HG02642 (cell line): ENCODE measurements at regions not wholly inside any gene's neighbourhood (a gene's known extent, or its start where the extent isn't known, plus 50 kb on each side); places are given as distances from the start of the nearest gene placed in this dataset.
"Not testable (repeated sequence)": the region's sequence is repeated elsewhere in the genome, so short reads cannot be mapped to it uniquely, and the experiment has no call there.

Source experiments
- ATAC-seq: cut with Tn5 transposase; IDR thresholded peaks from one replicate; pipeline ENCODE4 v1.9.1; 2021; ENCODE audit warnings: mild to moderate bottlenecking; ENCODE audit not compliant: unreplicated experiment, poor library complexity

GRCh38 chr1:29392036-29392435 lies 155.7 kb downstream of the PTPRU start:
- no peak for ATAC-seq

GRCh38 chr1:29391362-29391880 lies 155.1 kb downstream of the PTPRU start:
- no peak for ATAC-seq

- no peak for ATAC-seq
These were observed 154.4 kb downstream of the PTPRU start for GRCh38 chr1:29390491-29391361.

- ATAC-seq, result no peak
These were observed 153.8 kb downstream of the PTPRU start for GRCh38 chr1:29390075-29390474.

GRCh38 chr1:29389533-29390041 lies 153.3 kb downstream of the PTPRU start:
- no peak for ATAC-seq

GRCh38 chr1:29388884-29389283 lies 152.6 kb downstream of the PTPRU start:
- ATAC-seq, result no peak

GRCh38 chr1:29388170-29388569 lies 151.8 kb downstream of the PTPRU start:
- no peak for ATAC-seq

GRCh38 chr1:29387210-29387609 lies 150.9 kb downstream of the PTPRU start:
- ATAC-seq, result no peak

GRCh38 chr1:29386453-29386852 lies 150.1 kb downstream of the PTPRU start:
- ATAC-seq, result not testable (repeated sequence)

GRCh38 chr1:29385966-29386365 lies 149.6 kb downstream of the PTPRU start:
- ATAC-seq, result no peak

- ATAC-seq, result no peak
These were observed 148.2 kb downstream of the PTPRU start for GRCh38 chr1:29384496-29385015.

GRCh38 chr1:29383746-29384371 lies 147.5 kb downstream of the PTPRU start:
- no peak for ATAC-seq

GRCh38 chr1:29382851-29383745 lies 146.8 kb downstream of the PTPRU start:
- ATAC-seq, result no peak

- no peak for ATAC-seq
These were observed 145.1 kb downstream of the PTPRU start for GRCh38 chr1:29381426-29381825.

GRCh38 chr1:29380532-29380931 lies 144.2 kb downstream of the PTPRU start:
- ATAC-seq, result no peak

- ATAC-seq, result no peak
These were observed 143.2 kb downstream of the PTPRU start for GRCh38 chr1:29379443-29380073.
